Parathyroid adenoma (tissue), 2 donors: ENCODE measurements at regions not wholly inside any gene's neighbourhood (a gene's known extent, or its start where the extent isn't known, plus 50 kb on each side); places are given as distances from the start of the nearest gene placed in this dataset.

Experiments
- H2AFZ ChIP-seq: fragments of 300-600 bp; sonication (generic); one replicate; pipeline ENCODE4 v1.7.0; 2017; ENCODE audit warnings: antibody characterized with exemption, mild to moderate bottlenecking
- H3K27ac ChIP-seq: fragments of 300-600 bp; sonication (generic); one replicate; pipeline ENCODE4 v1.7.0; 2017
- H3K27me3 ChIP-seq: fragments of 300-600 bp; sonication (generic); one replicate; pipeline ENCODE4 v1.7.0; 2017; ENCODE audit warnings: low read length; ENCODE audit not compliant: control insufficient read depth, insufficient read depth
- H3K36me3 ChIP-seq: fragments of 300-600 bp; sonication (generic); one replicate; pipeline ENCODE4 v1.7.0; 2017; ENCODE audit warnings: low read length; ENCODE audit not compliant: control insufficient read depth, insufficient read depth
- H3K4me1 ChIP-seq: fragments of 300-600 bp; sonication (generic); one replicate; pipeline ENCODE4 v1.7.0; 2017; ENCODE audit warnings: control low read depth
- H3K4me2 ChIP-seq: fragments of 300-600 bp; sonication (generic); one replicate; pipeline ENCODE4 v1.7.0; 2017; ENCODE audit warnings: low read length
- H3K4me3 ChIP-seq: fragments of 300-600 bp; sonication (generic); one replicate; pipeline ENCODE4 v1.7.0; 2017; ENCODE audit warnings: low read depth, low read length
- H3K79me2 ChIP-seq: fragments of 300-600 bp; sonication (generic); one replicate; pipeline ENCODE4 v1.7.0; 2017; ENCODE audit warnings: control low read depth
- H3K9ac ChIP-seq: fragments of 300-600 bp; sonication (generic); one replicate; pipeline ENCODE4 v1.7.0; 2017; ENCODE audit warnings: mild to moderate bottlenecking
- H3K9me3 ChIP-seq: fragments of 300-600 bp; sonication (generic); one replicate; pipeline ENCODE4 v1.7.0; 2017; ENCODE audit warnings: low read length; ENCODE audit not compliant: control insufficient read depth
- TF ChIP-seq, protein P1 (sequence below): fragments of 300-600 bp; sonication (generic); IDR thresholded peaks from one replicate; pipeline ENCODE4 v1.7.0; 2017; ENCODE audit warnings: antibody characterized with exemption, mild to moderate bottlenecking
- donor health status: primary hyperparathyroidism.

DNA sequence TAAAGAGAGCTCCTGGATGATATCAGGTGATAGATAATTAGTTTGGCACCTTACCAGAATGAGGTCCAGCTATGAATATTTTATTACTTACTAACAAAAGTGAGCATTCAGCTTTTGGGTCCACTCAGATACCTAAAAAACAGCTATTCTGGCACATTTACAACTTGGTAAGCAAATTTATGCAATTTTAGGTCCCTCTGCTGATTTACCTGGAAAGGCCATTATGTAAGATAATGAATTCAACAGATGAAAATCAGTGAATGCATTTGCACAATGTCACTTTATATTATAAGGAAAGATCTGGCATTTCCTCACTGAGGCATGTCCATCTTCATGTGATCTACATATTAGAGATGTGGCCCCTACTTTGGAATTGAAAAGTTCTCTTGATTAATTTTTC is 517.0 kb downstream of the SPRY1 start:
- H3K9me3 ChIP-seq, result no peaks in the 10 kb centered on the region
- H3K27me3 ChIP-seq, result no peaks in the 10 kb centered on the region
- H3K9ac ChIP-seq, result no peak overlapping the region
- no peak overlapping the region for H3K4me2 ChIP-seq
- H2AFZ ChIP-seq, result no peak overlapping the region
- no peaks in the 10 kb centered on the region for H3K4me1 ChIP-seq
- H3K79me2 ChIP-seq, result no peaks in the 10 kb centered on the region
- TF ChIP-seq, protein P1, sequence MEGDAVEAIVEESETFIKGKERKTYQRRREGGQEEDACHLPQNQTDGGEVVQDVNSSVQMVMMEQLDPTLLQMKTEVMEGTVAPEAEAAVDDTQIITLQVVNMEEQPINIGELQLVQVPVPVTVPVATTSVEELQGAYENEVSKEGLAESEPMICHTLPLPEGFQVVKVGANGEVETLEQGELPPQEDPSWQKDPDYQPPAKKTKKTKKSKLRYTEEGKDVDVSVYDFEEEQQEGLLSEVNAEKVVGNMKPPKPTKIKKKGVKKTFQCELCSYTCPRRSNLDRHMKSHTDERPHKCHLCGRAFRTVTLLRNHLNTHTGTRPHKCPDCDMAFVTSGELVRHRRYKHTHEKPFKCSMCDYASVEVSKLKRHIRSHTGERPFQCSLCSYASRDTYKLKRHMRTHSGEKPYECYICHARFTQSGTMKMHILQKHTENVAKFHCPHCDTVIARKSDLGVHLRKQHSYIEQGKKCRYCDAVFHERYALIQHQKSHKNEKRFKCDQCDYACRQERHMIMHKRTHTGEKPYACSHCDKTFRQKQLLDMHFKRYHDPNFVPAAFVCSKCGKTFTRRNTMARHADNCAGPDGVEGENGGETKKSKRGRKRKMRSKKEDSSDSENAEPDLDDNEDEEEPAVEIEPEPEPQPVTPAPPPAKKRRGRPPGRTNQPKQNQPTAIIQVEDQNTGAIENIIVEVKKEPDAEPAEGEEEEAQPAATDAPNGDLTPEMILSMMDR, result no peak
- H3K4me3 ChIP-seq, result no peak overlapping the region
- H3K27ac ChIP-seq, result no peak overlapping the region
- H3K36me3 ChIP-seq, result no peaks in the 10 kb centered on the region

DNA sequence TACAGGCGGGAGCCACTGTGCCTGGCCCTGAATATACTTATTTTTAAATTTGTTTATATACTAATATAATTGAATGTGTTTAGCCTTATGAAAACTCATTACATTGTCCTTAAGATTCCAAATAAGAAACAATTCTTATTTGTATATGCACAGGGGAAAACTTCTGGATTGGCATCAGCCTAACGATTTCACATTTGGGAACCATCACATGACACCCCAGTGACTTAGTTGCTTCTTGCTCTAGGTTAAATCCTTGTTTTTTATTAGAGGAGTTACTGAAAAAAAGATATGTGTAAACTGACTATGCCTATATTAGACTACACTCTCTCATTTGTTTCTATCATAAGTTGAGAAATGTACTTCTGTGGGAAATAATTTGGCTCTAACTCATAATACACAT is 520.2 kb downstream of the SPRY1 start:
- Histone ChIP-seq H3K9ac (no peak overlapping the region), H3K4me3 (no peak overlapping the region), H3K9me3 (no peaks in the 10 kb centered on the region), H3K79me2 (no peaks in the 10 kb centered on the region), H3K27ac (no peak overlapping the region), H3K4me1 (no peaks in the 10 kb centered on the region), H2AFZ (no peak overlapping the region), H3K36me3 (no peaks in the 10 kb centered on the region), H3K27me3 (no peaks in the 10 kb centered on the region), H3K4me2 (no peak overlapping the region)
- TF ChIP-seq, protein P1, result no peak

DNA sequence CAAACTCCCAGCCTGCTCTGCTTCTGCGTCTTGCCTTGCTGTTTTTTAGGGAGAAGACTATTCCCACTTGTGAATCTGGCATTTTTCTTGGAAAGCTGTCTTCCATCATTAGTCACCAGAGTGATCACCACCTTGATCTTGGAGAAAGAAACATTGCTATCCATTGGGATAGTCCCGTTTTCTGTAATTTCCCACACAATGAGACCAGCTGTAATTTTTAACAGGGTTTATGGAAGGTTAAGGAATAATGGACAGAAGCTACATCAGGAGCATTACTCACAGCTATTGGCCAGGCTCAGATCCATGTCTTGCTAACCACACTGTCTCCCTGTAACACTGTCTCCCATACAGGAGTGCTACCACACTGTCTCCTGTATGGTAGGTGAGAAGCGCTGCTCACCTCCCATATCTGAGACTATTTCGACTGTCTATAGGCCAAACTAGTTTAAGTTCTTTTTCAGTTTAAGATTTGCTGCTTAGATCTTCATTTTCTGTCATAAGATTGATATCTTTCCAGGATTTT is 523.0 kb downstream of the SPRY1 start:
- Histone ChIP-seq H3K36me3 (no peaks in the 10 kb centered on the region), H3K27me3 (no peaks in the 10 kb centered on the region), H3K4me2 (no peak overlapping the region), H2AFZ (no peak overlapping the region), H3K27ac (no peak overlapping the region), H3K9me3 (no peaks in the 10 kb centered on the region), H3K4me1 (no peaks in the 10 kb centered on the region), H3K79me2 (no peaks in the 10 kb centered on the region), H3K4me3 (no peak overlapping the region), H3K9ac (no peak overlapping the region)
- TF ChIP-seq, protein P1, result no peak

DNA sequence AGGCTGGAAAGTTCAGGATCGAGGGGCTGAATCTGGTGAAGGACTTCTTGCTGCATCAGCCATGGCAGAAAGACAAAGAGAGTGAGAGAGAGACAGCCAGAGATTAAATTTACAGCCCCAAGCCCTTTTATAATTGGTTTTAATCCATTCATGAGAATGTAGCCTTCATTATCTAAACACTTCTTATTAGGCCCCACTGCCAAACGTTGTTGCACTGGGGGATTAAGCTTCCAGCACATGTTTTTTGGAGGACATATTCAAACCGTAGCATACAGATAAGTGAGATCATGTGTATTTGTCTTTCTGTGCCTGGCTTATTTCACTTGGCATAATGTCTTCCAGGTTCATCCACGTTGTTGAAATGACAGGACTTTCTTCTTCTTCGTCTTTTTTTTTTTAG is 524.7 kb downstream of the SPRY1 start:
- H3K27me3 ChIP-seq, result no peaks in the 10 kb centered on the region
- H3K9ac ChIP-seq, result no peak overlapping the region
- TF ChIP-seq, protein P1, result no peak
- H3K9me3 ChIP-seq, result no peaks in the 10 kb centered on the region
- no peaks in the 10 kb centered on the region for H3K79me2 ChIP-seq
- H3K36me3 ChIP-seq, result no peaks in the 10 kb centered on the region
- H2AFZ ChIP-seq, result no peak overlapping the region
- no peak overlapping the region for H3K27ac ChIP-seq
- H3K4me1 ChIP-seq, result no peaks in the 10 kb centered on the region
- H3K4me2 ChIP-seq, result no peak overlapping the region
- no peak overlapping the region for H3K4me3 ChIP-seq

DNA sequence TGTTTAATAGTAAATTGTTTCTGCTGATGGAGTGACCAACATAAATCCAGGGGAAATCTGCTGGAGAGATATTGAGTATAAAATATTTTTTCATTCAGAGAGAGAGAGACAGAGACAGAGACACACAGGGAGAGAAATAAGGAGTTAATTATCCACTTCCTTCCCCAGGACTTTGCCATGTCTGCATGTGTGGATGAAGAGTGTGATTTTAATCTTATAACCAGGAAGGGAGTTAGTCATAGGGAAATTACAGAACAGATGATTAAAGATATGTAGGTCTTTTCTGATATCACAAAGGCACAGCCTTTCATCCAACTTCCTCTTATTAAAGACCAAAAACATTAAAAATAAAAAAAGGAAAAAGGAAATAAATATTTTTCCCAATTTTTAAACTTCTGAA is 526.3 kb downstream of the SPRY1 start:
- Histone ChIP-seq H3K79me2 (no peaks in the 10 kb centered on the region), H3K27ac (no peak overlapping the region), H3K4me3 (no peak overlapping the region), H3K36me3 (no peaks in the 10 kb centered on the region), H2AFZ (no peak overlapping the region), H3K4me1 (no peaks in the 10 kb centered on the region), H3K4me2 (no peak overlapping the region), H3K9me3 (no peaks in the 10 kb centered on the region), H3K27me3 (no peaks in the 10 kb centered on the region), H3K9ac (no peak overlapping the region)
- TF ChIP-seq, protein P1, result no peak
